ENCODE measurements at regions not wholly inside any gene's neighbourhood (a gene's known extent, or its start where the extent isn't known, plus 50 kb on each side); places are given as distances from the start of the nearest gene placed in this dataset.

DNA sequence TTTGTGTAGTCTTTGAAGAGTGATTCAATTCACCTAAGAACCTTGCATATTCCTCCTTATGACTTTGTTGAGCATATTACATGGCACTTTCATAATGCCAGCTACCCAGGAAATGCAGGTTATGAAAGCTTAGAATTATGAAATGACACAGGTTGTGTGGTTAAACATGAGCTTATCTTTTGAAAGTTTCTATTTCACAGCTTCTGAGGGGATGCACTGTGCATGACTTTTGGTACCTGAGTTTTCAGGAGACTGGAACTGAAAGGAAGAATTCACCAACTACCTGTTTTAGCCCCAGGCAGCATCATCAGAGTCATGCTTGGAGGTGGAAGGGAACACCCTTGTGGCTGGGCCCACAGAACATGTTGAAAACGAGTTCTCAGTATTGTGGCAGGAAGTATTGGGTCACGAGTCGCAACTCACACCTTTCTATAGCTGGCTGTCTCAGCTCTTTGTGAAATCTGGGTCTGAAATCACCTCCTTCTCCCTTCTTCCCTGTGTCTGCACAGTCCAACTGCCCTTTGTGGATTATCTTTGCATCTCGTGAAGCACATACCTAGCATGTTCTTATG is 228.2 kb downstream of the PTEN start:
- TF ChIP-seq ZBTB1 (tag by site-specific recombination; IDR thresholded peaks at IDR 0.05) (no peak), ZNF202 (tag by site-specific recombination; IDR thresholded peaks at IDR 0.05; ENCODE audit: borderline replicate concordance) (no peak), MYNN (tag by site-specific recombination; IDR thresholded peaks at IDR 0.05; ENCODE audit: borderline replicate concordance) (no peak), ZNF623 (tag by site-specific recombination; IDR thresholded peaks at IDR 0.05) (no peak), ZNF785 (tag by site-specific recombination; IDR thresholded peaks at IDR 0.05) (no peak), ZBTB7A (tag by site-specific recombination; IDR thresholded peaks at IDR 0.05; ENCODE audit: low read depth) (no peak), ZFP3 (tag by site-specific recombination; IDR thresholded peaks at IDR 0.05; ENCODE audit: low read depth) (no peak)
- TF ChIP-seq, protein P1, sequence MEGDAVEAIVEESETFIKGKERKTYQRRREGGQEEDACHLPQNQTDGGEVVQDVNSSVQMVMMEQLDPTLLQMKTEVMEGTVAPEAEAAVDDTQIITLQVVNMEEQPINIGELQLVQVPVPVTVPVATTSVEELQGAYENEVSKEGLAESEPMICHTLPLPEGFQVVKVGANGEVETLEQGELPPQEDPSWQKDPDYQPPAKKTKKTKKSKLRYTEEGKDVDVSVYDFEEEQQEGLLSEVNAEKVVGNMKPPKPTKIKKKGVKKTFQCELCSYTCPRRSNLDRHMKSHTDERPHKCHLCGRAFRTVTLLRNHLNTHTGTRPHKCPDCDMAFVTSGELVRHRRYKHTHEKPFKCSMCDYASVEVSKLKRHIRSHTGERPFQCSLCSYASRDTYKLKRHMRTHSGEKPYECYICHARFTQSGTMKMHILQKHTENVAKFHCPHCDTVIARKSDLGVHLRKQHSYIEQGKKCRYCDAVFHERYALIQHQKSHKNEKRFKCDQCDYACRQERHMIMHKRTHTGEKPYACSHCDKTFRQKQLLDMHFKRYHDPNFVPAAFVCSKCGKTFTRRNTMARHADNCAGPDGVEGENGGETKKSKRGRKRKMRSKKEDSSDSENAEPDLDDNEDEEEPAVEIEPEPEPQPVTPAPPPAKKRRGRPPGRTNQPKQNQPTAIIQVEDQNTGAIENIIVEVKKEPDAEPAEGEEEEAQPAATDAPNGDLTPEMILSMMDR (tag by site-specific recombination; IDR thresholded peaks at IDR 0.05): no peak
- TF ChIP-seq, protein P2, sequence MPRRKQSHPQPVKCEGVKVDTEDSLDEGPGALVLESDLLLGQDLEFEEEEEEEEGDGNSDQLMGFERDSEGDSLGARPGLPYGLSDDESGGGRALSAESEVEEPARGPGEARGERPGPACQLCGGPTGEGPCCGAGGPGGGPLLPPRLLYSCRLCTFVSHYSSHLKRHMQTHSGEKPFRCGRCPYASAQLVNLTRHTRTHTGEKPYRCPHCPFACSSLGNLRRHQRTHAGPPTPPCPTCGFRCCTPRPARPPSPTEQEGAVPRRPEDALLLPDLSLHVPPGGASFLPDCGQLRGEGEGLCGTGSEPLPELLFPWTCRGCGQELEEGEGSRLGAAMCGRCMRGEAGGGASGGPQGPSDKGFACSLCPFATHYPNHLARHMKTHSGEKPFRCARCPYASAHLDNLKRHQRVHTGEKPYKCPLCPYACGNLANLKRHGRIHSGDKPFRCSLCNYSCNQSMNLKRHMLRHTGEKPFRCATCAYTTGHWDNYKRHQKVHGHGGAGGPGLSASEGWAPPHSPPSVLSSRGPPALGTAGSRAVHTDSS (tag by site-specific recombination; IDR thresholded peaks at IDR 0.05): no peak
